HepG2 (cell line): ENCODE measurements at regions not wholly inside any gene's neighbourhood (a gene's known extent, or its start where the extent isn't known, plus 50 kb on each side); places are given as distances from the start of the nearest gene placed in this dataset.

ENCODE experiments used
- EP300 ChIP-seq, 3 experiments: sonication (generic) in 1 of 3; formaldehyde crosslinking in 1 of 3; IDR thresholded peaks; 2 replicates each; pipeline versions ENCODE4 v1.5.1 to v1.6.1; 2011 to 2020; ENCODE audit warnings: low read depth in 2 of 3, low read length in 2 of 3, borderline replicate concordance in 1 of 3, improper control_type of control experiment in 1 of 3, mild to moderate bottlenecking in 1 of 3, missing genetic modification reagents in 1 of 3, moderate library complexity in 1 of 3
- KLF16 ChIP-seq, 2 experiments: sonication (generic) in 1 of 2; formaldehyde crosslinking in 1 of 2; IDR thresholded peaks; 2 replicates each; pipeline versions ENCODE4 v1.6.1 to v1.8.0; 2016 to 2023; ENCODE audit warnings: missing genetic modification reagents in 2 of 2, missing compliant biosample characterization in 1 of 2
- NR2F6 ChIP-seq, 2 experiments: IDR thresholded peaks; 2 replicates each; pipeline ENCODE4 v1.6.1; 2016; ENCODE audit warnings: antibody characterized with exemption in 1 of 2, mild to moderate bottlenecking in 1 of 2
- POLR2A ChIP-seq, 2 experiments: IDR thresholded peaks; 2 replicates each; pipeline ENCODE4 v1.6.1; 2011; ENCODE audit warnings: low read depth in 2 of 2, low read length in 2 of 2, mild to moderate bottlenecking in 1 of 2, moderate library complexity in 1 of 2; ENCODE audit not compliant: insufficient read depth in 1 of 2
- SIX1 ChIP-seq: sonication (generic); formaldehyde crosslinking; IDR thresholded peaks from 2 replicates; pipeline ENCODE4 v1.4.0; 2020; ENCODE audit warnings: missing genetic modification reagents, borderline replicate concordance
- SMAD3 ChIP-seq: sonication (generic); formaldehyde crosslinking; IDR thresholded peaks from 2 replicates; pipeline ENCODE4 v1.4.0; 2020; ENCODE audit warnings: missing genetic modification reagents
- ZNF3 ChIP-seq: IDR thresholded peaks from 2 replicates; pipeline ENCODE4 v1.7.0; 2017; ENCODE audit warnings: inconsistent platforms
- ZNF382 ChIP-seq: sonication (generic); formaldehyde crosslinking; IDR thresholded peaks from 2 replicates; pipeline ENCODE4 v1.5.0; 2020; ENCODE audit warnings: missing genetic modification reagents, mild to moderate bottlenecking, borderline replicate concordance
- ZNF549 ChIP-seq: sonication (generic); formaldehyde crosslinking; IDR thresholded peaks from 2 replicates; pipeline ENCODE4 v1.5.0; 2020; ENCODE audit warnings: missing genetic modification reagents
- TF ChIP-seq, protein P1 (sequence below): sonication (generic); formaldehyde crosslinking; IDR thresholded peaks from 2 replicates; pipeline ENCODE4 v1.8.1; 2023; ENCODE audit warnings: mild to moderate bottlenecking, missing genetic modification reagents
- TF ChIP-seq, protein P2 (sequence below): sonication (generic); formaldehyde crosslinking; IDR thresholded peaks from 2 replicates; pipeline ENCODE4 v1.4.0; 2020; ENCODE audit warnings: missing genetic modification reagents

DNA sequence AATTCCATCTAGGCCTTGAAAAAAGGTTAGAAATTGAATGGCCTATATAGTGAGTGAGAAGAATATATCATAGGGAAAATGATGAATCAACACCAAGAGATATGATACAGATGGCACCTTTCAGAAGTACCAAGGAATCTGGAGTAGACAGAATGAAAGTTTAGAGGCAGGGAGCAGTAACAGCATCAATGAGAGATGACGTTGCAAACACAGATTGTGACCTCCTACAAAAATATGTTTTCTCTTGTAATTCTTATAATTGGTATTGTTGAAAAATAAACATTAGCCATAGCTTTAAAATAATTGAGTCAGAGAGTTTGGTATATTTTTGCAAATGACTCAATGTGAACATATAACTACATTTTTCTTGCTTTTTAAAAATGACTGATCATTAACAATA lies 1223.1 kb upstream of the GJE1 start:
- TF ChIP-seq SIX1 = no peak
- no peak for TF ChIP-seq SMAD3 (CRISPR knock-in tag)
- TF ChIP-seq ZNF382 (CRISPR knock-in tag) = no peak
- TF ChIP-seq, protein P1, sequence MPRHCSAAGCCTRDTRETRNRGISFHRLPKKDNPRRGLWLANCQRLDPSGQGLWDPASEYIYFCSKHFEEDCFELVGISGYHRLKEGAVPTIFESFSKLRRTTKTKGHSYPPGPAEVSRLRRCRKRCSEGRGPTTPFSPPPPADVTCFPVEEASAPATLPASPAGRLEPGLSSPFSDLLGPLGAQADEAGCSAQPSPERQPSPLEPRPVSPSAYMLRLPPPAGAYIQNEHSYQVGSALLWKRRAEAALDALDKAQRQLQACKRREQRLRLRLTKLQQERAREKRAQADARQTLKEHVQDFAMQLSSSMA (CRISPR knock-in tag) = no peak
- TF ChIP-seq ZNF3 (CRISPR knock-in tag) = no peak
- no peak for TF ChIP-seq NR2F6 (IDR thresholded peaks at IDR 0.05)
- no peak for TF ChIP-seq NR2F6 (CRISPR knock-in tag; IDR thresholded peaks at IDR 0.05)
- no peak for TF ChIP-seq ZNF549
- TF ChIP-seq, protein P2, sequence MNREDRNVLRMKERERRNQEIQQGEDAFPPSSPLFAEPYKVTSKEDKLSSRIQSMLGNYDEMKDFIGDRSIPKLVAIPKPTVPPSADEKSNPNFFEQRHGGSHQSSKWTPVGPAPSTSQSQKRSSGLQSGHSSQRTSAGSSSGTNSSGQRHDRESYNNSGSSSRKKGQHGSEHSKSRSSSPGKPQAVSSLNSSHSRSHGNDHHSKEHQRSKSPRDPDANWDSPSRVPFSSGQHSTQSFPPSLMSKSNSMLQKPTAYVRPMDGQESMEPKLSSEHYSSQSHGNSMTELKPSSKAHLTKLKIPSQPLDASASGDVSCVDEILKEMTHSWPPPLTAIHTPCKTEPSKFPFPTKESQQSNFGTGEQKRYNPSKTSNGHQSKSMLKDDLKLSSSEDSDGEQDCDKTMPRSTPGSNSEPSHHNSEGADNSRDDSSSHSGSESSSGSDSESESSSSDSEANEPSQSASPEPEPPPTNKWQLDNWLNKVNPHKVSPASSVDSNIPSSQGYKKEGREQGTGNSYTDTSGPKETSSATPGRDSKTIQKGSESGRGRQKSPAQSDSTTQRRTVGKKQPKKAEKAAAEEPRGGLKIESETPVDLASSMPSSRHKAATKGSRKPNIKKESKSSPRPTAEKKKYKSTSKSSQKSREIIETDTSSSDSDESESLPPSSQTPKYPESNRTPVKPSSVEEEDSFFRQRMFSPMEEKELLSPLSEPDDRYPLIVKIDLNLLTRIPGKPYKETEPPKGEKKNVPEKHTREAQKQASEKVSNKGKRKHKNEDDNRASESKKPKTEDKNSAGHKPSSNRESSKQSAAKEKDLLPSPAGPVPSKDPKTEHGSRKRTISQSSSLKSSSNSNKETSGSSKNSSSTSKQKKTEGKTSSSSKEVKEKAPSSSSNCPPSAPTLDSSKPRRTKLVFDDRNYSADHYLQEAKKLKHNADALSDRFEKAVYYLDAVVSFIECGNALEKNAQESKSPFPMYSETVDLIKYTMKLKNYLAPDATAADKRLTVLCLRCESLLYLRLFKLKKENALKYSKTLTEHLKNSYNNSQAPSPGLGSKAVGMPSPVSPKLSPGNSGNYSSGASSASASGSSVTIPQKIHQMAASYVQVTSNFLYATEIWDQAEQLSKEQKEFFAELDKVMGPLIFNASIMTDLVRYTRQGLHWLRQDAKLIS (CRISPR knock-in tag) = no peak
- TF ChIP-seq KLF16 (CRISPR knock-in tag; IDR thresholded peaks at IDR 0.05) = no peak
- no peak for TF ChIP-seq EP300 (IDR thresholded peaks at IDR 0.05; ENCODE audit: low read depth in 2 of 2, low read length in 2 of 2)
- TF ChIP-seq EP300 (CRISPR knock-in tag; IDR thresholded peaks at IDR 0.05; ENCODE audit: borderline replicate concordance) = no peak
- no peak for TF ChIP-seq POLR2A (IDR thresholded peaks at IDR 0.05; ENCODE audit: insufficient read depth in 1 of 2, low read depth in 2 of 2, low read length in 2 of 2)
